Activated CD4-positive, alpha-beta T cell treated with anti-CD3 and anti-CD28 coated beads, Interleukin-2, amount 10 ng/mL, durations not matched to agents 24 days and 14 days (primary cell): ENCODE measurements at regions not wholly inside any gene's neighbourhood (a gene's known extent, or its start where the extent isn't known, plus 50 kb on each side); places are given as distances from the start of the nearest gene placed in this dataset.

Source experiments
- DNase-seq: peaks from one replicate; pipeline ENCODE4 v3.0.0; 2022
- H3K27ac Mint-ChIP-seq: one replicate; pipeline ENCODE4 v1.8.0; 2022; ENCODE audit warnings: mild to moderate bottlenecking, mixed read lengths
- H3K27me3 Mint-ChIP-seq: one replicate; pipeline ENCODE4 v1.8.0; 2022; ENCODE audit warnings: mixed read lengths
- H3K36me3 Mint-ChIP-seq: one replicate; pipeline ENCODE4 v1.8.0; 2022; ENCODE audit warnings: low read depth, mild to moderate bottlenecking, mixed read lengths
- H3K4me1 Mint-ChIP-seq: one replicate; pipeline ENCODE4 v1.8.0; 2021; ENCODE audit warnings: mixed read lengths
- H3K4me3 Mint-ChIP-seq: one replicate; pipeline ENCODE4 v1.8.0; 2022; ENCODE audit warnings: mild to moderate bottlenecking, moderate library complexity, mixed read lengths
- H3K9me3 Mint-ChIP-seq: one replicate; pipeline ENCODE4 v1.8.0; 2021; ENCODE audit warnings: mixed read lengths
- intact Hi-C: fragments of 100-400 bp; cut with micrococcal nuclease; formaldehyde crosslinking; loops from one replicate; pipeline ENCODE4 v1.15.1; 2023

DNA sequence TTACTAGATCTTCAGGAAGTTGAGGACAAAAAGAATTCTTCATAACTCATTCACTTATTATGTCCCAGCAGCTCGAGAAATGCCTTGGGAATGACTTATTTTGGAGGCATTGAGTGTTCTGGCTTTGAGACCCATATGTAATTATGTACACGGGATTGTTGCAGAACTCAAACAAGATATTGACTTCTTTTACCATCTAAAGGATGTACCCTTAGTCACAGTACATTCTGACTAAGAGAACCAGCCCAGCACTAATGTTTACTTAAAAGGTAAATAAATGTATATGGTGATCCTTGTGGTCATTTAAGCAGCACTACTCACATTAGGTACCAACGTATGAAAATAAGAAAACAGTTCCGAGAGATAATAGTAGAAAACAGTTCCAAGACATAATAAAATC, 268.9 kb downstream of the ADCYAP1 start:
- no peaks in the 10 kb centered on the region for H3K9me3 Mint-ChIP-seq
- intact Hi-C loops: no loop called here
- no peak overlapping the region for H3K27ac Mint-ChIP-seq
- H3K4me3 Mint-ChIP-seq: no peak overlapping the region
- DNase-seq: no peak
- no peaks in the 10 kb centered on the region for H3K4me1 Mint-ChIP-seq
- no peaks in the 10 kb centered on the region for H3K27me3 Mint-ChIP-seq
- H3K36me3 Mint-ChIP-seq: no peaks in the 10 kb centered on the region

DNA sequence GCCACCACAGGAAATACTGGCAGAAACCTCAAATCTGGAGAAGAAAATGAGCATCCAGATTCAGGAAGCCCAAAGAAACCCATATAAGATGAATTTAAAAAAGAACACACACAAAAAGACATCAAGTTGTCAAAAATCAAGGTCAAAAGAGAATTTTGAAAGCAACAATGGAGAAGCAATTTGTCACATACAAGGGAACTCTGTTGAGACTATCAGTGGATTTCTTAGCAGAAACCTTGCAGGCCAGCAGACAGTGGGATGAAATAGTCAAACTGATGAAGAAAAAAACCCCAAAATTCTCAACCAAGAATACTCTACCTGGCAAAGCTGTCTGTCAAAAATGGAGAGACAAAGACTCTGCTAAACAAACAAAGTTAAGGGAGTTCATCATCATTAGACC, 272.6 kb downstream of the ADCYAP1 start:
- no peaks in the 10 kb centered on the region for H3K27me3 Mint-ChIP-seq
- no peaks in the 10 kb centered on the region for H3K36me3 Mint-ChIP-seq
- H3K27ac Mint-ChIP-seq: no peak overlapping the region
- H3K4me1 Mint-ChIP-seq: no peaks in the 10 kb centered on the region
- H3K9me3 Mint-ChIP-seq: peaks cover 6% of the 10 kb centered on the region
- no peak overlapping the region for H3K4me3 Mint-ChIP-seq
- DNase-seq: no peak
- intact Hi-C loops: no loop called here

DNA sequence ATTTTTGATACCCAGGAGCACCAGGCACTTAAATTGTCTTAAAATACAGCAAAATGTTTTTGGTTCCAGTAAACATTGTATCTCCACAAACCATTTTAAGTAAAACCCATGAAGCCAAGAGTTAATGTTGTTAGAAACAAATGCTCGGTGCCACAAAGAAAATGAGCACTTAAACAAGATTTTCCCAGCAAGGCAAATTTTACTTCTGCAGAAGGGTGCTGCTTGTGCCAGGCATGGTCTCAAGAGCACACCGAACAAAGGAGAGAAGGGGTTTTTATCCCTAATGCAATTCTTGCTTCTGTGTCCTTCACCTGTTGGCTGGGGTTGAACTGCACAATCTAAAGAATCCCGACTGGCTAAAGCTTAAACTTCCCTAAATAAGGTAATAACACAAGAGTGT, 286.7 kb downstream of the ADCYAP1 start:
- Mint-ChIP-seq H3K4me3 (no peak overlapping the region), H3K36me3 (no peaks in the 10 kb centered on the region), H3K27me3 (no peaks in the 10 kb centered on the region), H3K9me3 (peaks cover 4% of the 10 kb centered on the region), H3K27ac (no peak overlapping the region), H3K4me1 (no peaks in the 10 kb centered on the region)
- DNase-seq: no peak
- intact Hi-C loops: no loop called here

DNA sequence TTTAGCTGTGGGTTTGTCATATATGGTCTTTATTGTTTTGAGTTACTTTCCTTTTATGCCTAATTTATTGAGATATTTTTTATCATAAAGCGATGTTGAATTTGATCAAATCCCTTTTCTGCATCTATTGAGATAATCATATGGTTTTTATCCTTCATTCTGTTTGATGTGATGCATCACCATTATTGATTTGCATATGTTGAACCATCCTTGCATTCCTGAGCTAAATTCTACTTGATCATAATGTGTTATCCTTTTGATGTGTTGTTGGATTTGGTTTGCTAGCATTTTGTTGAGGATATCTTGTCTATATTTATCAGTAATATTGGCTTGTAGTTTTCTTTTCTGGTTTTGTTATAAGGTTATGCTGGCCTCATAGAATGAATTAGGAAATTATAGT, 308.5 kb downstream of the ADCYAP1 start:
- Mint-ChIP-seq H3K4me3 (no peak overlapping the region), H3K36me3 (no peaks in the 10 kb centered on the region), H3K27me3 (no peaks in the 10 kb centered on the region), H3K27ac (no peak overlapping the region), H3K9me3 (peaks cover 9% of the 10 kb centered on the region), H3K4me1 (no peaks in the 10 kb centered on the region)
- no peak for DNase-seq
- intact Hi-C loops: no loop called here

- no peak for DNase-seq
- H3K27ac Mint-ChIP-seq: no peak overlapping the region
- H3K4me3 Mint-ChIP-seq: no peak overlapping the region
- H3K4me1 Mint-ChIP-seq: no peaks in the 10 kb centered on the region
- H3K27me3 Mint-ChIP-seq: no peaks in the 10 kb centered on the region
- intact Hi-C loops: no loop called here
- H3K36me3 Mint-ChIP-seq: no peaks in the 10 kb centered on the region
- no peaks in the 10 kb centered on the region for H3K9me3 Mint-ChIP-seq
Measured at GRCh38 chr18:1222880-1223279, 318.2 kb downstream of the ADCYAP1 start.

DNA sequence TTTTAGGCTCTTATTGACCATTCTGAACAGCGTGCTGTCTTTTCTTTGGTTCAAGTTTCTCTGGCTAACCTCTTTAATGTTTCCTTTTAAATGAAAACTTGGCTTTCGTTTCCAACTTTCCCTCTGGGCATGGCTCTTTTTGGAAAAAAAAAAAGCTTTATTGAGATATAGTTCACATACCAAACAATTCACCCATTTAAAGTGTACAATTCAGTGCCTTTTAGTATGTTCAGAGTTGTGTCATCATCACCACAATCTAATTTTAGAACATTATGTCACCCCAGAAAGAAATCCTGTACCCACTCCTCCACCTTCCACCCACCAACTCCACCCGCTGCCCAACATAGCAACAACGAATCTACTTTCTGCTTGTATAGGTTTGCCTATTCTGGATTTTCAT, 322.4 kb downstream of the ADCYAP1 start:
- Mint-ChIP-seq H3K4me1 (no peaks in the 10 kb centered on the region), H3K36me3 (no peaks in the 10 kb centered on the region), H3K9me3 (no peaks in the 10 kb centered on the region), H3K27ac (no peak overlapping the region), H3K27me3 (no peaks in the 10 kb centered on the region), H3K4me3 (no peak overlapping the region)
- DNase-seq: no peak
- intact Hi-C loops: no loop called here

DNA sequence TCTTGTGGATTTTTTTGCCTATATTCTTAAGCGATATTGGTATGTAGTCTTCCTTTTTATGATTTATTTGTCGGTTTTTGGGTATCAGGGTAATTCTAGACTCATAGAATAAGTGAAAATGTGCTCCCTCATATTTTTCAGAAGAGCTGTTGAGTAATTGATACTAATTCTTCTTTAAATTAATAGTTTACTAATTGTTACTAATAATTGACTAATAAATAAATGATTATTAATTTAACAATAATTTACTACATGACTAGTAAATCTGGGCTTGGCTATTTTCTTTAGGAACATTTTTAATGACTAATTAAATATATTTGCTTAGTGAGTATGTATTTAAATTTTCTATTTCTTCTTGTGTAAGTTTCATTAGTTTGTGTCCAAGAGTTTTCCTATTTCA, 325.0 kb downstream of the ADCYAP1 start:
- intact Hi-C loops: no loop called here
- peaks cover 11% of the 10 kb centered on the region for H3K9me3 Mint-ChIP-seq
- H3K4me1 Mint-ChIP-seq: no peaks in the 10 kb centered on the region
- no peaks in the 10 kb centered on the region for H3K36me3 Mint-ChIP-seq
- no peak overlapping the region for H3K4me3 Mint-ChIP-seq
- no peak overlapping the region for H3K27ac Mint-ChIP-seq
- DNase-seq: no peak
- no peaks in the 10 kb centered on the region for H3K27me3 Mint-ChIP-seq

- Mint-ChIP-seq H3K4me3 (no peak overlapping the region), H3K4me1 (no peaks in the 10 kb centered on the region), H3K36me3 (no peaks in the 10 kb centered on the region), H3K9me3 (peaks cover 17% of the 10 kb centered on the region), H3K27me3 (no peaks in the 10 kb centered on the region), H3K27ac (no peak overlapping the region)
- DNase-seq: no peak
- intact Hi-C loops: no loop called here
Measured at GRCh38 chr18:1232867-1233266, 328.2 kb downstream of the ADCYAP1 start.

GRCh38 chr18:1240701-1241100, 336.0 kb downstream of the ADCYAP1 start:
- intact Hi-C loops: no loop called here
- Mint-ChIP-seq H3K9me3 (no peaks in the 10 kb centered on the region), H3K36me3 (no peaks in the 10 kb centered on the region), H3K27ac (no peak overlapping the region), H3K4me1 (no peaks in the 10 kb centered on the region), H3K4me3 (no peak overlapping the region), H3K27me3 (no peaks in the 10 kb centered on the region)
- DNase-seq: no peak

DNA sequence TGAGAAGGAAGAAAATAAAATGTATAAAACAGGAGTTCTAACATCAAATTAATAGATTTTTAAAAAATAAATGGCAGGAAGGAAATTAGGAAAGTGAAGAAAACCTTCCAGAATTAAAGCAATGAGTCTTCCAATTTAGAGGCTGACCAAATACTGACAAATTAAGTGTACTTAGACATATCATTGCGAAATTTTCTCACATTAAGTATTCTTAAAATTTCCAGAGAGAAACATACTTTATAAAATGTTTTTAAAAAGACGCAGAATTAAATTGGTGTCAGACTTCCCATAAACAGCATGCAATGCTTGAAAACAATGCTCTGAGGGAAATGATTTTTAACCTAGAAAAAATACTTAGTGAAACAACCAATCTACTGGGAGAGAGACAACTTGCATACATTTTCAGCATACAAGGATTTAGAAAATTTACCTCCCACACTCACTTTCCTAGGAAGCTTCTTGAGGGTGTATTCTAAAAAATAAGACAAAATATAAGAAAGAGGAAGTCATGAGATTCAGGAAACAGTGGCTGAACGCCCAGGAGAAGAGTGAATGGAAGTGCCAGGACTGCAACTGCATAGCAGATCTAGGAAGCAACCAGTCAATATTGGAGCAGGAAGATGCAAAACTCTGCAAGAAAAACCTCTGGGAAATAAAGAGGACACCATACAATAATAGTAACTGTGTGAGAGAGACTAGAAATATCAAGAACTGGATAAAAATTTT, 339.9 kb downstream of the ADCYAP1 start:
- no peak for DNase-seq
- no peaks in the 10 kb centered on the region for H3K36me3 Mint-ChIP-seq
- H3K27me3 Mint-ChIP-seq: no peaks in the 10 kb centered on the region
- intact Hi-C loops: no loop called here
- H3K4me3 Mint-ChIP-seq: no peak overlapping the region
- no peaks in the 10 kb centered on the region for H3K4me1 Mint-ChIP-seq
- H3K27ac Mint-ChIP-seq: no peak overlapping the region
- no peaks in the 10 kb centered on the region for H3K9me3 Mint-ChIP-seq

DNA sequence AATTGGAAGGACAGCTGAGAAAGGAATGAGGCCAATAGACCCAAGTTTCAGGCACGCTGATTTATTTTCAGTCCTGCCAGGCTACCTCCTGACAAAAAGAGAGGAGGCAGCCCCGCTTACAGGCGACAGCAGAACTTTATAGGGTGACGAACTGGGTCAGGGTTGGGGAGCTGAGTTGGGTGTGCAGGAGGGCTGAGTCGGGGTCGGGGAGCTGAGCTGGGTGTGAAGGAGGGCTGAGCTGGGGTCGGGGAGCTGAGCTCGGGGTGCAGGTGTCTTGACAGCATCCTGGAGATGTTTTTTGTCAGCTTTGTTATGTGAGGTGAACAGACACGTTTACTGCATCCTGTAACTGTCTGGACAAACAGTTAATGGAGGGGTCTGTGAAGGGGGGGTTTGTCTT, 342.2 kb downstream of the ADCYAP1 start:
- intact Hi-C loops: no loop called here
- H3K9me3 Mint-ChIP-seq: no peaks in the 10 kb centered on the region
- H3K4me3 Mint-ChIP-seq: no peak overlapping the region
- no peaks in the 10 kb centered on the region for H3K27me3 Mint-ChIP-seq
- no peak overlapping the region for H3K27ac Mint-ChIP-seq
- no peak for DNase-seq
- no peaks in the 10 kb centered on the region for H3K36me3 Mint-ChIP-seq
- H3K4me1 Mint-ChIP-seq: no peaks in the 10 kb centered on the region

- no peaks in the 10 kb centered on the region for H3K27me3 Mint-ChIP-seq
- H3K9me3 Mint-ChIP-seq: peaks cover 4% of the 10 kb centered on the region
- H3K27ac Mint-ChIP-seq: no peak overlapping the region
- no peaks in the 10 kb centered on the region for H3K4me1 Mint-ChIP-seq
- H3K36me3 Mint-ChIP-seq: no peaks in the 10 kb centered on the region
- H3K4me3 Mint-ChIP-seq: no peak overlapping the region
- intact Hi-C loops: no loop called here
- DNase-seq: no peak
Measured at GRCh38 chr18:1252534-1252933, 347.9 kb downstream of the ADCYAP1 start.

DNA sequence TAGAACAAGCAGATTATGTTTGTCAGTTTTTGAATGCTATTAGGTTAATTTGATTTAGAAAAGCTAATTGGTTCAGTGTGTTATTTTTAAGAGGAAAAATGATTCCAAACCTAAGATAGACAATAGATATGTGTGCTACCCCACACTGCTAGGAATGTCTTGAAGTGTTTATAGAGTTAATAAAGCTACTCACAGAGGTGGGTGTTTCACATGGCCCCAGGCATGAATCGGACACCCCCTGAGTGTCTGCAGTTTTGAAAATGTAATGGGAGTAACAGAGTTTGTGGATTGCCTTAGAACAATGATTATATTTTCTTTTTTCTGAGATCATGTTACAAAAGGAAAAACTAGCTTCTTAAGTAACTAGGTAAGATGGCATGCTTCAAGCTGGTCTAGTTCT, 348.3 kb downstream of the ADCYAP1 start:
- DNase-seq: no peak
- Mint-ChIP-seq H3K4me1 (no peaks in the 10 kb centered on the region), H3K36me3 (no peaks in the 10 kb centered on the region), H3K27ac (no peak overlapping the region), H3K27me3 (no peaks in the 10 kb centered on the region), H3K4me3 (no peak overlapping the region), H3K9me3 (peaks cover 4% of the 10 kb centered on the region)
- intact Hi-C loops: no loop called here

DNA sequence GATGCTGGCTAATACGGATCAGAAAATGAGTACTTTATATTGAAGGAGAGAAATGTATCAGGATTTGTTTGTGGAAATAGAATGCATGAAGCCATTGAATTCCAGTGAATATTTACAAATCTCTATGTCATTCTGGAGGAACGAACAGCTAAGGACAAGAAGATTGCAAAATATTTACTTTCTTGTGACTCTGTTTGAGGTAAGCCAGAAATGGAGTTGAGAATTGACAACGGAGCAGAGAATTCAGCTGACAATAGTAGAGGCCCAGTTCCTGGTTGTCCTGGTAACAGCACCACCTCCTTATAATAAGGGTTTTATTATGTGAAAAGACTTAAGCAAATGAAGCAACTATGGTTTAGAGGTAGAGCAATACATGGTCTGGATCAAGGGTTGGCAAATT, 349.2 kb downstream of the ADCYAP1 start:
- no peaks in the 10 kb centered on the region for H3K4me1 Mint-ChIP-seq
- H3K36me3 Mint-ChIP-seq: no peaks in the 10 kb centered on the region
- H3K27me3 Mint-ChIP-seq: no peaks in the 10 kb centered on the region

DNA sequence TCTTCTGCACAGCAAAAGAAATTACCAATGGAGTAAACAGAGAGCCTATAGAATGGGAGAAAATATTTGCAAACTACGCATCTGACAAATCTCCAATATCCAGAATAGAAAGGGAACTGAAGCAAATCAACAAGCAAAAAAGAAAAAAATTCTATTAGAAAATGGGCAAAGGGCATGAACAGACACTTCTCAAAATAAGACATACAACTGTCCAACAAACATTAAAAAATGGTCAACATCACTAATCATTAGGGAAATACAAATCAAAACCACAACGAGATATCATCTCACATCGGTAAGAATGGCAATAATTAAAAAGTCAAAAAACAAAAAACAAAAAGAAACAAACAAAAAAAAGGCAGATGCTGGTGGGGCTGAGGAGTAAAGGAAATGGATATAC, 356.4 kb downstream of the ADCYAP1 start:
- Mint-ChIP-seq H3K4me3 (no peak overlapping the region), H3K27me3 (no peaks in the 10 kb centered on the region), H3K9me3 (peaks cover 9% of the 10 kb centered on the region), H3K27ac (no peak overlapping the region), H3K4me1 (no peaks in the 10 kb centered on the region), H3K36me3 (no peaks in the 10 kb centered on the region)
- no peak for DNase-seq
- intact Hi-C loops: no loop called here

More for the DNA sequence above, 349.2 kb downstream of the ADCYAP1 start:
- no peak for DNase-seq
- H3K4me3 Mint-ChIP-seq: no peak overlapping the region
- no peak overlapping the region for H3K27ac Mint-ChIP-seq
- intact Hi-C loops: no loop called here
- peaks cover 4% of the 10 kb centered on the region for H3K9me3 Mint-ChIP-seq
